H1 (cell line): ENCODE measurements at regions not wholly inside any gene's neighbourhood (a gene's known extent, or its start where the extent isn't known, plus 50 kb on each side); places are given as distances from the start of the nearest gene placed in this dataset.

ENCODE experiments used
- MAX ChIP-seq: IDR thresholded peaks from 2 replicates; pipeline ENCODE4 v1.6.1; 2012; ENCODE audit warnings: inconsistent platforms
- SIX5 ChIP-seq: IDR thresholded peaks from 2 replicates; pipeline ENCODE4 v1.6.1; 2011; ENCODE audit warnings: mild to moderate bottlenecking, low read depth, low read length
- ZNF274 ChIP-seq: IDR thresholded peaks from 2 replicates; pipeline ENCODE4 v1.7.0; 2012; ENCODE audit warnings: low read length, borderline replicate concordance; ENCODE audit errors: extremely low read depth

DNA sequence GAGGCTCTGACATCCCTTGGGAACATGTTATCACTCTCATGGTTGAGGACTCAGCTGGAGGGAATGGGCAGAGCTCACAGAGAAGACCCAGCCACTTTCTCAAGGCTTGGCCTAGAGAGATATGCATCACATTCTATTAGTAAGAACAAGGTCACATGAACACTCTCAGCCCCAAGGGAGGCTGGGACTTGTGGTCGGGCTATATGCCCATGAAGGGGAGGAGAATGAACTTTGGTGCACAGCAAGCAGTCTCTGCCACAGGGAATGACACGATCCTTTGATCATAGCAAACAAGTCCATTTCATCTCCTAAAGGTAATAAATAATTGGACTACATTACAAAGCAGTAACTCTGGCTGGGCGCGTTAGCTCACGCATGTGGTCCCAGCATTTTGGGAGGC is 105.7 kb downstream of the SYF2 start (continued):
- TF ChIP-seq MAX (no peak), ZNF274 (no peak), SIX5 (no peak)
